Endometrial microvascular endothelial cells (primary cell): ENCODE measurements at regions not wholly inside any gene's neighbourhood (a gene's known extent, or its start where the extent isn't known, plus 50 kb on each side); places are given as distances from the start of the nearest gene placed in this dataset.
"Not testable (repeated sequence)": the region's sequence is repeated elsewhere in the genome, so short reads cannot be mapped to it uniquely, and the experiment has no call there.

Source experiments
- in situ Hi-C: cut with HindIII; loops from 2 replicates; pipeline ENCODE4 v1.10.0; 2017; ENCODE audit warnings: low sequenced_read_pairs, low pct_unique_long_range_greater_than_20kb; ENCODE audit errors: inconsistent ontology term

DNA sequence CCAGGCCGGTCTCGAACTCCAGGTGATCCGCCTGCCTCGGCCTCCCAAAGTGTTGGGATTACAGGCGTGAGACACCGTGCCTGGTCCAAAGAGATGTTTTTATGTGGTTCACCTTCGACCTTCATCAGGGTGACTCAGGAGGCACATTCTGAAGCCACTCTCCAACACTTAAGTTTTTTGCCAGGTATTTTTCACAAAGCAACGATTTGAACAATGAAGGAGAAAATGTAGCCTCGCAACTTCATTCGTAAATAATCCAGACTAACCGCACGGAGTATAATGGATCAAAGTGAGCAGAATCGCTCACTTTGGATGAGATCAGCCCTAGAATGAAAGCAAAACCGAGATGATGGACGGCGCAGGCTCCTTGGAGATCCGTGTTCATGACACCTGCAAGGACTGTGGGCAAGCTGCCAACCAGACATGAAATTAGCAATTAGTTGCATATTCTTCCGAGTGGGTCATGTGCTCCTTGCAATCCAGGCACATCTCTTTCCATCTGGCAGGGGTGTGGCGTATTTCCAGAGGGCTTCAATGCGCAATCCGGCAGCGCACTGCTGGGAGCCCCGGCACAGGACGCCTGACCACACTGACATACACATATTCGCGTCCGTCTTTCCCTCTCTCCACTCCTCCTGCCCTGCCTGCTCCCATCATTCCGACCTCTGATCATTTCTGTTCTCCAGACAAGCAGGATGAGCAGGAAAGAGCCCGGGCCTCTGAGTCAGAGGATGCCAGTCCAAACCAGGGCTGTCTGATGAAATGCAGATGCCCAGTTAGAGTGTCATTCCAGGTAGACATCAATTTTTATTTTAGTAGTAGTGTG lies 148.4 kb downstream of the KLF6 start:
- in situ Hi-C loops, result no loop called here

DNA sequence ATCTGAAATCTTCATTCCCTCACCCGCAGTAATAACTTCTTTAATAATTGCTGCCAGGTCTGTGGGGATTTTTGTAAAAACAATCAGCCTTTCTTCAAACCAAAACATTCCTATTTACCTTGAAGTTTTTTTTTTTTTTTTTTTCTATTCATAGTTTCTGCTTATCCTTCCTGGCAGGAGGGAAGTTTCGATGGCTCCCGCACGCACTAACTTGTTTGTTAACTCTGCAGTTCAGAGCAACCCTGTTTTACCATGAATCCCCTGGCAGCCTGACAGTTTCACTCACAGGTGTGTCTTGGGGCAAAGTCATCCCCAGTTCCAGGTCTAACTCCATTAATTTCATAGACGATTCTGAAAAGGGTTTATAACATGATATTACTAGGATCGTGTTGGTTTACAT lies 149.3 kb downstream of the KLF6 start:
- in situ Hi-C loops, result no loop called here

DNA sequence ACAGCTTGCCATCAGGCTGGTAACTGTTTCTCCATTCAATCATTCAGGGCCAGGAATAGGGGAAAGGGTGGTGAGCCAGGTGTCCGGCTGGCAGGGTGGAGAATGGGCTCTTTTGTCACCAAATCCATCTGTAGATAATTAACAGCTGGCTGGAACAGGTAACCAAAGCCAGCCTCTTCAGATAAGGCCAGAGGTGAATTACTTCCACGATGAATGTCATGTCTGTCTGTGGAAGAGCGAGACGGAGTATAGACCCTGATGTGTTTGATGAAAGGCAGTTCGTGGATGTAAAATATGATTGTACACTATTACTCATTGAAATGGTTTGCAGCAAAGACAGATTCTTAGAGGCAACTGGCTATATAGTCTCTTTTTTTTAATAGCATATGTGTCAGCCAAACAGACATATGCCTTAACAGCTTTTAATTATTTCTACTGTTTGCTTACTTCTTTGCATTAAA lies 149.8 kb downstream of the KLF6 start:
- in situ Hi-C loops, result no loop called here

DNA sequence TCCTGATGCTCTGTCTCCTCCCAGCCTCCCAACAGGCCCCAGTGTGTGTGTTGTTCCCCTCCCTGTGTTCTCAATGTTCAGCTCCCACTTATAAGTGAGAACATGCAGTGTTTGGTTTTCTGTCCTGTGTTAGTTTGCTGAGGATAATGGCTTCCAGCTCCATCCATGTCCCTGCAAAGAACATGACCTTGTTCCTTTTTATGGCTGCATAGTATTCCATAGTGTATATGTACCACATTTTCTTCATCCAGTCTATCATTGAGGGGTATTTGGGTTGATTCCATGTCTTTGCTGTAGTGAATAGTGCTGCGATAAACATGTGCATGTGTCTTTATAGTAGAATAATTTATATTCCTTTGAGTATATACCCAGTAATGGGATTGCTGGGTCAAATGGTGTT lies 150.4 kb downstream of the KLF6 start:
- in situ Hi-C loops, result not testable (repeated sequence)

DNA sequence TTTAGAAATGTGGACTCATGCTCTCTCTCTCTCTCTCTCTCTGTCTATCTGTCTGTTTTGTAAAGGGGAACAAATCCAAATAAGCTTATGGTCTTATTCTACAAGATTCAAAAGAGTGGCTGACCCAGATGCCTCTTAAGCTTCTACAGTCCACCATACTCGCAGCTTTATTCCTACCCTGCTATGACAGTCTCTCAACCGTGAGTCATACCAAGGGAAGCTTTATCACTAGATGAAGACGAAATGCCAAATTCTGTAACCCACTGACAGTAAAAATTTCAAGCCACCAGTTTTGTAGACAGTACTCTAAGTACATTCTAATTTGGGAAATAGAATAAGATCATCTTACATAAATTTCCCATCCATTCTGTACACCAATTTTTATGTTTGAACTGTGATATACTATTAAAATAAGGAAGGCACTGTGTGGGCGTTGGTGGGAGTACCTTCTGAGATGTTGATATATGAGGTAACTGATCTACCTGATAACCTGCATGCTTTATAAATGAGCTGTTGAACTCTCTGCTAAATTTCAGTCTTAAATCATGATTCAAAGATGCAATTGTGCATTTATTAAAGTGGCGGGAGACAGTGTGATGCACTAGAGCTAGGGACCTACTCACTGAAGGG lies 153.2 kb downstream of the KLF6 start:
- in situ Hi-C loops, result no loop called here

DNA sequence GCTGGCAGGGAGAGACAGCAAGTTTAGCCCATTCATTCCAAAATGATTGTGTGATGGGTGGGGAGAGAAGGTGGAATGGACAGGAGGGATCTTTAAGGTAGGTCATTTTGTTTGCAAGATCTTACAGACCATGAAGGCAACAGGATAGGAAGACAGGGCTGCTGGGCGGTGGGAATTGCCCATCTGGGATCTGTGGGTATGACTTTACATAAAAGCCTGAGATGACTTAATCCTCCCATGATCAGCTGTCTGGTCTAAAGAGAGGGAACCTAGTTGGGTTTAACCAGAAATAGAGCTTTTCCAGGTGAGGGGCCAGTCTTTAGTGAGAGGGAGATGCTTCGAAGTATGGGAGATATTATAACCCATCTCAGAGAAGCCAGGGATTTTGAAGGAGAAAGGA lies 153.7 kb downstream of the KLF6 start:
- in situ Hi-C loops, result no loop called here

DNA sequence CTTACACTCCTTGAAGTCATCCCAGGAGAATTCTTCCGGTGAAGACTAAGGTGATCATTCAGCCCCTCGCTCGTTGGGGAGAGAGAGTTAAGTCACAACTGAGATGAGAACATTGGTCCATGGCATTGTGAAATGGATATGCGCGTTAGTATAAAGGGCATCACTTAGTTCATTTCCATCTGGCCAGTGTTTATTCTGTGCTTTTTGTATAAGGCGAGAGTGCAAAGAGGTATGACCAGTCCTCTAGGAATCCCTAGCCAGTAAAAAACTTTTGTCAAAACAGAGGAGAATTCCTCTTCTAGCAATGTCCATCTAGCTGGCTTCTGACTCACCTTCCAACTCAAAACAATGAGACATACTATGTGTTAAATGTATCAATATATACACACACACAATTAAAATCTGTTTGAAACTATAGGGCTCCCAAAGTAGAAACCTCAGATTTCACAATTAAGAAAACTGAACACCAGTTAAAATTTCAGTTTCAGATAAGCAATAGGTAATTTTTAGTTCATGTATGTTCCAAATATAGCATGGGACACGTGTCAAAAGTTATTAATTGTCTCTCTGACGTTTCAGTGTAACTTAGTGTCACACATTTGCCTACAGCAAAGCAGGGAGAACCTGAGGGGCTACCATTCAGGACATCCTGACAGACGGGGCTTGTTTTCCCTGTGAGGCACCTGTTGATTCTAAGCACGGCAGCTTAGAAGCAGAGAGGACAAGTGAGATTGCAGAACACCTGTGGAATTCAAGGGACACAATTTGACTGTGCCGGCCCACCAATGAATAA lies 158.9 kb downstream of the KLF6 start:
- in situ Hi-C loops, result no loop called here

DNA sequence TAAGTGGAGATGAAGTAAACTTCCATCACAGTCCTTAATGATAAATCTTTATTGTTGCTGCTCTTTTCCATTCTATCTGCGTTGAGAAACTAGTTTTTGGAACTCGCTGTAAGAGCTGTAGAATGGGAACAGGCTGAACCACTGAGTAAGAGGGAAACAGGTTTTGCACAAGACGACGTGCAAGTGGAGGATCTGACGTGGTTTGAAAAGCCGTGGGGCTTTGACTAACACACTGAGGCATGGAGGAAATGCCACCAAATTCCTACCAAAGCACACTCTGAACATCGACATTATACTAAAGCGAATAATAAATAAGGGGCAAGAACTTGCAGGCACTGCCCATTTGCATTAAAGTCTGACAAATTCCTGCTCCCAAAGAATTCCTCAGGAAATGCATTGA lies 160.6 kb downstream of the KLF6 start:
- in situ Hi-C loops, result no loop called here

DNA sequence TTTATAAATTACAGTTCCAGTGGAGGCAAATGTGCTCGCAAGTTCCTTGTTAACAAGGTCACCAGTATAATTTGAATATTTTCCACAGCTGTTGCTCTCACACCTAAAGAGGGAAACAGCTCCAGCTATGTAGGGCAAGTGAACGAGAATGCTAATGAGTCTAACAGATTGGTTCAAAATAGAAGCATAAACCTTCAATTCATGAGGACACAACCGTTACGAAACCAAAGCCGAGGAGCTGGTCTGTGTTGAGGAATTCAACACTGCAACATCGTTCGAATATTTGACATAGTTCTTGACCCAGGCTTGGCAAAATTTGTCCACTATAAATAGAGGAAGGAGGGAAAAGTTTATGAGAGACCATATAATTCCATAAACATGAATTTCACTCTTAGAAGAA lies 161.3 kb downstream of the KLF6 start:
- in situ Hi-C loops, result no loop called here

DNA sequence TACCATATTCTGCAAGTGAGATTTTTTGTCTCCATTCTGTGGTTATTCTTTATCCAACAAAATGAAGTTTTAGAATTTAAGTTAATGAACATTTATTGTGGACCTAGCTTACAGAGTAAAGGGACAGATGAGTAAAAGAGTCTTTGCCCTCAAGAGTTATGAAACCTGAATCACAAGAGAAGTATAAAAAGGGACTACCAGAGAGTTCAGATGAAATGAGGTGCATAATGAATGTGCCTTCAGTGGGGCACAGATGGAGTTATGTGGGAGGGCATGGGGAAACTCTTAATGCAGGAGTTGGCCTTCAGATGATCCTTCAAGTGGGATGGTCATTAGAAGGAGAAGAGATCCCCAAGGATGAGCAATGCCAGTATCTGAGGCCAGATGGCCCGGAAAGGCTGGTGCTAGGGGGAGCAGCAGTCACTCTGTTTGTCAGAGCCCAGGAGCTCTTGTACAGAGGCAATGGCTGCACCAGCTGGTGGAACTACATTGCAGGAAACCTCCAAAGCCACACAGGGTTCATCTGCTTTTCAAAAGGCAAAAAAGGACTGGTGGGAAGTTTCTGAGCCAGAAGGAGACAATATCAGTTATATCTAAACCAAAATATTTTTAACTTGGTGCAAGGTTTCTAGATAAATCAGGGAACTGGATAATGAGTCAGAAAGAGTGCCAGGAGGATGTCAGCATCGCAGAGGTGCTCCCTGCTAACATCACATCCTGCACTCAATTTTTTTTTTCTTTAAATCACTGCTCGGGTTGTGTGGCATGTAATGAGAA lies 162.0 kb downstream of the KLF6 start:
- in situ Hi-C loops, result no loop called here

DNA sequence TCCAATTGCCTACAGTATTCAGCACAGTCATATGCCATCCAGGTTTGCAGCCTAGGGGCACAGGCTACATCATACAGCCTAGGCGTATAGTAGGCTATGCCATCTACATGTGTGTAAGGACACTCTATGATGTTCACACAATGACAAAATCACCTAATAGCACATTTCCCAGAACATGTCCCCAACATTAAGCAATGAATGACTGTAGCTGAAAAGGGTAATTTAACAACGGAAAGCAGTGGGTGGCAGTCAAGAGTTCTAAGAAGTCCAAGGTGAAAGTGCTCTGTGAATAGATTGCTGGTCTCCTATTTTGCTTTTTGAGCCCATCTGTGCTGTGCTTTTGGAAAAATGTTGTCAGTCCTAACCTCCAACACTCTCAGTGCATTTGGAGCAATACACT lies 162.6 kb downstream of the KLF6 start:
- in situ Hi-C loops, result no loop called here

DNA sequence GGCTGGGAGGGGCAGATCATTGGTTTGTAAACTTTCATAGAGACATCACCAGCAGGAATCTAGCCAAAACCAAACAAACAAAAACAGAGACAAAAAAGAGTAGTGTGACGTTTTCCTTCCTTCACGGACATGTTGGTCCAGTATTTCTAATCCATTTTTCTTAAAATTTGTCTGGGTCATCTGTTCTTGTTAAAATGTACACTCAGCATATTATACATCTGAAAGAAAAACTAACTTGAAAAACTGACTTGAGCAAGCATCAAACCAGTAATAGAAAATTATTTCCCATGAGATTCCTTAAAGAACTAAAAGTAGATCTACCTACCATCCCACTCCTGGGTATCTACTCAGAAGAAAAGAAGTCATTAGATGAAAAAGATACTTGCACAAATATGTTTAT lies 164.2 kb downstream of the KLF6 start:
- in situ Hi-C loops, result no loop called here

DNA sequence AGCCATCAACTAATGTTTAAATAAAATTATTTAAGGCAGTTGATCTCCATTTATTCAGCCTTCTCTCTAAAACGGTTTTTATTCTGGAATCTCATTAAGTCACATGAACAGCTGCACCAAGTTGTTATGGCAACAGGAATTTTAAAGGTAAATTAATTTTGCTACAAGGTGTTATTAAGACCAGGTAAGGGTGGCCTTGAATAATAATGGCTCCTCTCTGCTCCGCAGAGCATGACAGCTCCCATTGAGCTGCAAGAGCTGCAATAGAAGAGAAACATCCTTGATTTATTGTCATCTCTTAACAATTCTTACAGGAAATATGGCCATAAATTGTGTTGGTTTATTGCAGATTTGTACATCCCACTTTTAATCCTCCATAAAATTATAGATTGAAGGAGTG lies 165.8 kb downstream of the KLF6 start:
- in situ Hi-C loops, result no loop called here

DNA sequence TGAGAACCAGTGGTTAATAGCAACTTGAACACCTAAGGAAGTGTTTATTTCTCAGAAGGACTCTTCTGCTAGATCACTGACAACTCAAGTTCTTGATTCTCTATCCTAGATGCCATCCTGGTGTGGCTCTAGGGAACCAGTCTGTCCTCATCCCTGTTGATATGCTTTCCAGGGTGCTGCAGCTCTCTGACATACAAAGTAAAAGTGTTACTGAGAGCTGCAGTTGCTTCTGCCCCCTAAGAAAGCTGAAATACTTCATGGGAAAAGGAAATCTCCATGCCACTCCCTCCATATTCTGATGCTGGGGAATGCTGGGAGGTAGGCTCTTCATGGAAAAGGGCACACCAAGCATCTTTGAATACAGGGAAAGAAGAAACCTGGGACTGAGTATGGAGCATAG lies 168.1 kb downstream of the KLF6 start:
- in situ Hi-C loops, result no loop called here

DNA sequence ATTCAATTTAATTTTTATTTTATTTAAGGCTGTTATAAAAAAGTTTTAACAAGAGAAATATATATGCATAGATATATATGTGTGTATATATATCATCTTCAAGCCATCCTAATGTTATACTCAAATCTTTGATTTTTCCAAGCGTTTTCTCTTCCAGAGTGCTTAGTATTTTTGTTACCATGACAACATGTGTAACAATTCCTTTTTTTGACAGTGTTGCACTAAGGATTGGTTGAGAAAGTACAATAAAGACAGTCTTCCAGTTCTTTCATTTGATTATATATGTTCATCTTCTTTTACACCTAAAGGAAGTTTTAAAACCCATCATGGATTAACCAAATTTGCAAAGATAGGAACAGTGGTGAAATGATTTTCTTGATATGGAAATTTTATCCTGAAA lies 171.7 kb downstream of the KLF6 start:
- in situ Hi-C loops, result no loop called here

DNA sequence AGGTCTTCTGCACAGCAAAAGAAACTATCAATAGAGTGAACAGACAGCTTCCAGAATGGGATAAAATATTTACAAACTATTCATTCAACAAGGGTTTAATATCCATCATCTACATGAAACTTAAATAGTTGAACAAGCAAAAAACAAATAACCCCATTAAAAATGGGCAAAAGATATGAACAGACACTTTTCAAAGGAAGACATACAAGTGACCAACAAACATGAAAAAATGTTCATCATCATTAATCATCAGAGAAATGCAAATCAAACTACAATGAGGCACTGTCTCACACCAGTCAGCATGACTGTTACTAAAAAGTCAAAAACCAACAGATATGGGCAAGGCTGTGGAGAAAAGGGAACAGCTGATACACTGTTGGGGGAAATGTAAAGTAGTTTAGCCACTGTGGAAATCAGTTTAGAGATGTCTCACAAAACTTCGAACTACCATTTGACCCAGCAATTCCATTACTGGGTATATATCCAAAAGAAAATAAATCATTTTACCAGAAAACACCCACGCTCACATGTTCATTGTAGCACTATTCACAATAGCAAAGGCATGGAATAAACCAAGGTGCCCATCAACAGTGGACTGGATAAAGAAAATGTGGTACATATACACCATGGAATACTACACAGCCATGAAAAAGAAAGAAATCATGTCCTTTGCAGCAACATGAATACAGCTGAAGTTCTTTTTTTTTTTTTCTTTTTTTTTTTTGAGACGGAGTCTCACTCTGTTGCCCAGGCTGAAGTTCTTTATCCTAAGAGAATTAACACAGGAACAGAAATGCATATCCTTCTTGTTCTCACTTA lies 172.6 kb downstream of the KLF6 start:
- in situ Hi-C loops, result no loop called here

DNA sequence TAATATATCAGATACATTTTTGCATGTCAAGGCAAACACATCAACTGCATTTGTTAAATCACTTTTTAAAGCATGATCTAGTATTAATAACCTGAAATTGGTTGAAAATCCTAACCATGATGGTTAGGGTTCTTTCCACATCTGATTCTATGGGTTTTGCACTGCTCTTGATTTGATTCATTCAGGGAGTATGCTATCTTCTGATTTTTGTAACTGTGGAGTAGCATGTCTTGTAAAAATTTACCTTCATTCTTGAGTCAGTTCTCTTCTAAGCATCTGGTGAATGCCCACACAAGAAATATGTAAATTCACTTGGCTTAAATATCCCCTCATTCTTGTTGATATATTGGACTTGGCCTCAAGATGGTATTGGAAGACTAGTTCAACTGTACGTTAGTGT lies 178.7 kb downstream of the KLF6 start:
- in situ Hi-C loops, result no loop called here

DNA sequence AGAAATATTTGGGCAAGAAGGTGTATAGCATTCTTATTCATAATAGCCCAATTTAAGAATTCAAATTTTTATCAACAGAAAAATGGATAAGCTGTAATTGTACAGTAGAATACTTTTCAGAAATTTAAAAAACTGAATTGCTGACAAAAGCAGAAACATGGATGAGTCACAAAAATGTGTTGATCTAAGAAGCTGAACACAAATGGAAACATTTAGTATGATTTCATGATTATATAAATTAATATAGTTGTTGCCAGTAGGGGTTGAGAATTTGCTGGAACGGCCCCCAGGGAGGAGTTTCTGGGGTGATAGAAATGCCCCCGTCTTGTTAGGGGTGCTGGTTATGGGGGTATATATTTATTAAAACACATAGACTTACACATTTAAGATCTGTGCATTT lies 179.1 kb downstream of the KLF6 start:
- in situ Hi-C loops, result no loop called here
